Activated CD8-positive, alpha-beta T cell treated with anti-CD3 and anti-CD28 coated beads for 36 hours (primary cell): ENCODE measurements at regions not wholly inside any gene's neighbourhood (a gene's known extent, or its start where the extent isn't known, plus 50 kb on each side); places are given as distances from the start of the nearest gene placed in this dataset.
A peak's percentile ranks its signal among the peaks of the same experiment; 100 is the strongest.
"Not testable (repeated sequence)": the region's sequence is repeated elsewhere in the genome, so short reads cannot be mapped to it uniquely, and the experiment has no call there.

Experiments used
- ATAC-seq: fragments of 200-7000 bp; cut with Tn5 transposase; one replicate; pipeline ENCODE4 v1.10.0; 2021; ENCODE audit warnings: mild to moderate bottlenecking, moderate library complexity
- CTCF ChIA-PET: fragments of 350-600 bp; sonication (Branson Sonifier 250); formaldehyde crosslinking; loops from one replicate; lab custom pipeline; 2021; ENCODE audit warnings: antibody characterized with exemption; lab: Charles Lee
- POLR2A ChIA-PET: fragments of 350-600 bp; sonication (Branson Sonifier 250); formaldehyde crosslinking; loops from one replicate; lab custom pipeline; 2021; ENCODE audit warnings: antibody characterized with exemption; lab: Charles Lee
- DNase-seq: peaks from one replicate; pipeline ENCODE4 v3.0.0-alpha.2; 2020
- H3K27ac Mint-ChIP-seq: one replicate; pipeline ENCODE4 v1.8.0; 2021; ENCODE audit warnings: mild to moderate bottlenecking, mixed read lengths
- H3K27me3 Mint-ChIP-seq: one replicate; pipeline ENCODE4 v1.8.0; 2021; ENCODE audit warnings: mixed read lengths
- H3K36me3 Mint-ChIP-seq: one replicate; pipeline ENCODE4 v1.8.0; 2021; ENCODE audit warnings: low read depth, mixed read lengths
- H3K4me1 Mint-ChIP-seq: one replicate; pipeline ENCODE4 v1.8.0; 2021; ENCODE audit warnings: low read depth, mixed read lengths
- H3K4me3 Mint-ChIP-seq: one replicate; pipeline ENCODE4 v1.8.0; 2021; ENCODE audit warnings: mild to moderate bottlenecking, moderate library complexity, mixed read lengths
- H3K9me3 Mint-ChIP-seq: one replicate; pipeline ENCODE4 v1.8.0; 2021; ENCODE audit warnings: mixed read lengths
- CTCF ChIP-seq: fragments of 200-600 bp; IDR thresholded peaks from one replicate; pipeline ENCODE4 v1.8.0; 2022; ENCODE audit warnings: antibody characterized with exemption, mild to moderate bottlenecking
- intact Hi-C: fragments of 100-400 bp; cut with micrococcal nuclease; formaldehyde crosslinking; loops from one replicate; pipeline ENCODE4 v1.10.0; 2022

- peaks cover 2% of the 10 kb centered on the region for H3K36me3 Mint-ChIP-seq
- H3K4me3 Mint-ChIP-seq, result no peak overlapping the region
- peaks cover 8% of the 10 kb centered on the region for H3K9me3 Mint-ChIP-seq
- no peak overlapping the region for H3K27ac Mint-ChIP-seq
- CTCF ChIA-PET, result interaction anchor here (1.0 to 1.6 kb wide), 4 partner anchors 14 to 185 kb away, joined by 3 to 4 read pairs (median 3); partner anchors contain the start of gene TNRC6C
- DNase-seq, result no peak
- H3K27me3 Mint-ChIP-seq, result no peaks in the 10 kb centered on the region
- POLR2A ChIA-PET, result interaction anchor here (0.8 to 2.2 kb wide), 6 partner anchors 8 to 49 kb away, joined by 3 to 9 read pairs (median 4); no protein-coding TSS in a partner anchor
- intact Hi-C loops, result no loop called here
- ATAC-seq, result no peak
- TF ChIP-seq CTCF, result no peak
- H3K4me1 Mint-ChIP-seq, result peaks cover 46% of the 10 kb centered on the region
Measured at GRCh38 chr17:77833769-77834168, 124.7 kb upstream of the TNRC6C start.

GRCh38 chr17:77834170-77835115 is 124.1 kb upstream of the TNRC6C start:
- H3K9me3 Mint-ChIP-seq, result peaks cover 8% of the 10 kb centered on the region
- DNase-seq (peak; percentile 93), ATAC-seq (peak; percentile 92)
- no peak for TF ChIP-seq CTCF
- ChIA-PET POLR2A (interaction anchor here (0.8 to 2.2 kb wide), 7 partner anchors 8 to 50 kb away, joined by 3 to 9 read pairs (median 3); no protein-coding TSS in a partner anchor), CTCF (interaction anchor here (0.9 to 1.7 kb wide), 6 partner anchors 10 to 185 kb away, joined by 3 to 5 read pairs (median 4); partner anchors contain the start of gene TNRC6C)
- no peaks in the 10 kb centered on the region for H3K27me3 Mint-ChIP-seq
- peaks cover 2% of the 10 kb centered on the region for H3K36me3 Mint-ChIP-seq
- intact Hi-C loops, result no loop called here
- H3K4me1 Mint-ChIP-seq, result peaks cover 46% of the 10 kb centered on the region
- H3K4me3 Mint-ChIP-seq, result no peak overlapping the region
- H3K27ac Mint-ChIP-seq, result no peak overlapping the region

GRCh38 chr17:77836557-77837041 is 121.9 kb upstream of the TNRC6C start:
- peak; percentile 82 for ATAC-seq
- Mint-ChIP-seq H3K27me3 (no peaks in the 10 kb centered on the region), H3K4me3 (no peak overlapping the region), H3K4me1 (peaks cover 38% of the 10 kb centered on the region), H3K9me3 (peaks cover 8% of the 10 kb centered on the region), H3K27ac (peak overlapping the region; percentile 74), H3K36me3 (peaks cover 2% of the 10 kb centered on the region)
- POLR2A ChIA-PET, result interaction anchor here (0.6 to 1.6 kb wide), 3 partner anchors 9 to 57 kb away, joined by 3 to 4 read pairs (median 4); no protein-coding TSS in a partner anchor
- TF ChIP-seq CTCF, result no peak
- peak; percentile 75 for DNase-seq
- intact Hi-C loops, result no loop called here
- CTCF ChIA-PET, result no interaction called here

- H3K4me1 Mint-ChIP-seq, result peaks cover 43% of the 10 kb centered on the region
- POLR2A ChIA-PET, result interaction anchor here (1.4 to 1.6 kb wide), 4 partner anchors 9 to 51 kb away, joined by 3 to 4 read pairs (median 4); no protein-coding TSS in a partner anchor
- H3K27me3 Mint-ChIP-seq, ATAC-seq, intact Hi-C loops, H3K4me3 Mint-ChIP-seq, CTCF ChIA-PET, DNase-seq, H3K36me3 Mint-ChIP-seq, H3K9me3 Mint-ChIP-seq: not testable (repeated sequence)
- peak overlapping the region; percentile 38 for H3K27ac Mint-ChIP-seq
Measured at GRCh38 chr17:77837072-77837471, 121.4 kb upstream of the TNRC6C start.

GRCh38 chr17:77837917-77838316 is 120.6 kb upstream of the TNRC6C start:
- ChIA-PET POLR2A (interaction anchor here (1.0 to 1.6 kb wide), 4 partner anchors 8 to 182 kb away, joined by 3 to 4 read pairs (median 3); no protein-coding TSS in a partner anchor), CTCF (interaction anchor here (1.9 kb wide), 1 partner anchor 176 kb away, joined by 6 read pairs; no protein-coding TSS in a partner anchor)
- Mint-ChIP-seq H3K9me3 (peaks cover 8% of the 10 kb centered on the region), H3K36me3 (peaks cover 2% of the 10 kb centered on the region), H3K27me3 (no peaks in the 10 kb centered on the region), H3K4me1 (peaks cover 52% of the 10 kb centered on the region), H3K4me3 (no peak overlapping the region), H3K27ac (no peak overlapping the region)
- intact Hi-C loops, result no loop called here
- ATAC-seq, result no peak
- no peak for DNase-seq
- TF ChIP-seq CTCF, result no peak
